ENCODE measurements at regions not wholly inside any gene's neighbourhood (a gene's known extent, or its start where the extent isn't known, plus 50 kb on each side); places are given as distances from the start of the nearest gene placed in this dataset.

DNA sequence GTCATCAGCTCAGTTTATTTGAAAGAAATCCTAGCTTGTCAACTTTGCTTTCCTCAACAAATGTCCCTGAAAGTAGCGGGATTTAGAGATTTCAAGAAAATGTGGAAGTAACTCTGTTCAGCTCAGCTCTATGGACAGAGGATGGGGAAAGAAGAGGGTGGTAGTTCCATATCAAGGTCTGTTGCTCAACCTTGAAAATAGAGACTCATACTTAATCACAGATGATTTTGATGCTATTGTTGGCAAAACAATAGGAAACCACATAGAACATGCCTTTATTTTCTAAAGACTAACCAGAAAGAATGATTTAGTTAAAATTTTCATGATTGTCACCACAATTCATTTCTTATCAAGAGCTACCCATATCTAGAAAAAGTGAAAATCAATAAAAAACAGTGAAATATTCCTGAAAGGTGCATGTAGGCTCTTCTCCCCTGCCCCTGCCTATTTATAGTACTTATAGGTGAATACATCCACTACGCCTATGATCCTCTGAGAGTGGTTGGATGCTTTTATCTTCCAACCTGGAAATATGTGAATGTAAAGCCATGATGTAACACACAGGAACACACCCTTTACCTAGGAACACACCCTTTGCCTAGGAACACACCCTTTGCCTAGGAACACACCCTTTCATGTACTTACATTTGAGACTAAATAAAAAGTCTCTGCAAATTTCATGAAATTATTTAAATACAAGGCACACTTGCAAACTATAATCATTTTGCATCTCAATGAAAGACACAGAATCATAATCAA, 65.8 kb downstream of the ETAA1 start:
- no peaks in the 10 kb centered on the region for H3K27me3 ChIP-seq (replicated peaks)
- no peaks in the 10 kb centered on the region for H3K9me3 ChIP-seq (replicated peaks)
- H3K4me1 ChIP-seq (replicated peaks), result no peaks in the 10 kb centered on the region
- H3K4me3 ChIP-seq, result no peak overlapping the region
- H3K36me3 ChIP-seq, result no peaks in the 10 kb centered on the region
- no peak overlapping the region for H3K27ac ChIP-seq
- DNase-seq (ENCODE audit: low read depth in 1 of 2, low spot score in 2 of 2), result no peak

DNA sequence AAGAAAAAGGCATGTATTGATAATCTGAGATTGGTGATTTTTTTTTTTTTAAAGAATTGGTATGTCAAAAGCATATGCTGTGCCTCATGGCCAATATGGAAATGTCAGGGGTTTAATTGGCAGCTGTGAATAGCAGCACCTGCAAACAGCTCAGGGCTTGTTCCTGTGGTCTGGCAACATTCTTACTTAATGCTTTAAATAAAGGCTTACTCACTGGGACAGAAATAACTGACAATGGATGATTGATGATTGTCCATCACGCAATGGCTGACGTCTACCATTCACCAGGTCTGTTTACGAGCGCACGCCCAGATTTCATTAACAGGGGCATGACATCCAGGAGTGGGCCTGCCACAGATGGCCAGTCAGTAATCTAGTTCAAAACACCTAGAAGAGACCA, 66.7 kb downstream of the ETAA1 start:
- no peak overlapping the region for H3K27ac ChIP-seq
- H3K4me1 ChIP-seq (replicated peaks), result no peaks in the 10 kb centered on the region
- H3K9me3 ChIP-seq (replicated peaks), result no peaks in the 10 kb centered on the region
- no peak for DNase-seq (ENCODE audit: low read depth in 1 of 2, low spot score in 2 of 2)
- no peaks in the 10 kb centered on the region for H3K36me3 ChIP-seq
- H3K27me3 ChIP-seq (replicated peaks), result no peaks in the 10 kb centered on the region
- no peak overlapping the region for H3K4me3 ChIP-seq

DNA sequence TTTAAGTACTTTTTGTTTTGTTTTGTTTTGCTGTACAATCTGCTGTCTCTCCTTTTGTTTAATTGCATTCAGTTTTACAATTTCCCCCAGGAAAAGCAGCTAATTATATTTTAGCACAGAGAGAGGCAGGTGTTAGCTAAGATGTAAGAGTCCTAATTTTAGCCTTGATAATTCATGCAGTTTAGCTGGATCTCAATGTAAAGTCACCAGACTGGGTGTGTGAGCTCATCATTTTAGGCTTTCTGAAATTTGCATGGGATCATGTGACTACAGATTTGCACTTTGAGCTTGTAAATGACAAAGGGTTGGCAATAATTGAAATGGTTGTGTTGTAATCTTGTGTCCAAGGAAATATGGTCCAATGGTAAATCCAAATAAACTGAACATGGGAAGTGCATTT, 68.5 kb downstream of the ETAA1 start:
- no peak overlapping the region for H3K27ac ChIP-seq
- no peaks in the 10 kb centered on the region for H3K9me3 ChIP-seq (replicated peaks)

DNA sequence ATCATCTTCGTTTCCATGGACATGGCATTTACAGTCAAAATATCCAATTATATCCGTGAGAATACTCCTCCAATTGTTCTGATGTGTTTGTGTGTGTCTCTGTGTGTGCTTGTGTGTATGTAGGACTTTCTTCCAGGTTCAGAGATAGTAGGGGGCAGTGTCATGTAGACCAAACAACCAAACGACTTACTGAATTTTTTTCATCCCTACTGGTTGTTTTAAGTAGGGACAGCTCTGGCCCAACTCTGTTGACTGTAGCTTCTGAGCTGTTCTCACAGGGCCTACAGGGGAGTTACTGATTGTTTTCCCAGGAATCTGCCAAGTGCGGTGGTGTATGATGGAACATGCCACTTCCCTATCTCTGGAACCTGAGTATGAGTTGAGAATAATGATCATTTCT, 69.6 kb downstream of the ETAA1 start:
- Histone ChIP-seq H3K27ac (no peak overlapping the region), H3K27me3 (replicated peaks) (no peaks in the 10 kb centered on the region), H3K9me3 (replicated peaks) (no peaks in the 10 kb centered on the region), H3K4me1 (replicated peaks) (peaks cover 6% of the 10 kb centered on the region; the same call in 1 of the 2 replicates), H3K36me3 (no peaks in the 10 kb centered on the region), H3K4me3 (no peak overlapping the region)
- DNase-seq (ENCODE audit: low read depth in 1 of 2, low spot score in 2 of 2), result no peak

More for the DNA sequence above, 68.5 kb downstream of the ETAA1 start:
- Histone ChIP-seq H3K36me3 (no peaks in the 10 kb centered on the region), H3K4me3 (no peak overlapping the region), H3K4me1 (replicated peaks) (no peaks in the 10 kb centered on the region), H3K27me3 (replicated peaks) (no peaks in the 10 kb centered on the region)
- no peak for DNase-seq (ENCODE audit: low read depth in 1 of 2, low spot score in 2 of 2)

DNA sequence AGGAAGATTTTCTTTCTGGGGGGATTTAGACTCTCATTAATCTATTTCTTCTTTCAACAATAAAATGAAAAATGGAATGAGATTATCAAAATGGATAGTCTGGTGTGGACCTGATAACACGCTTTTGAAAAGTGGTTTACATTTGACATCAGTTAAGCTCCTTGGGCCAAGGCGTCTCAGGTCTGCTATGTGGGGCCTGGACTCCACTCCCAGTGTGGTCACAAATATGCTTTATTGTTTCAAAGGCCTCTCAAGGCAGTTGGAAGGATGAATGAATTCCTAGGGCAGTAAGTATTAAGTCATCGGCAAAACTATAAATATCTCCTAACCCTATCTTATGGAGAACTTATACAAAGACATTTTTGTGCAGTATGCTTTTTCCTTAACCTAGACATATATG, 74.5 kb downstream of the ETAA1 start:
- peaks cover 8% of the 10 kb centered on the region; the same call in 1 of the 2 replicates for H3K4me1 ChIP-seq (replicated peaks)

DNA sequence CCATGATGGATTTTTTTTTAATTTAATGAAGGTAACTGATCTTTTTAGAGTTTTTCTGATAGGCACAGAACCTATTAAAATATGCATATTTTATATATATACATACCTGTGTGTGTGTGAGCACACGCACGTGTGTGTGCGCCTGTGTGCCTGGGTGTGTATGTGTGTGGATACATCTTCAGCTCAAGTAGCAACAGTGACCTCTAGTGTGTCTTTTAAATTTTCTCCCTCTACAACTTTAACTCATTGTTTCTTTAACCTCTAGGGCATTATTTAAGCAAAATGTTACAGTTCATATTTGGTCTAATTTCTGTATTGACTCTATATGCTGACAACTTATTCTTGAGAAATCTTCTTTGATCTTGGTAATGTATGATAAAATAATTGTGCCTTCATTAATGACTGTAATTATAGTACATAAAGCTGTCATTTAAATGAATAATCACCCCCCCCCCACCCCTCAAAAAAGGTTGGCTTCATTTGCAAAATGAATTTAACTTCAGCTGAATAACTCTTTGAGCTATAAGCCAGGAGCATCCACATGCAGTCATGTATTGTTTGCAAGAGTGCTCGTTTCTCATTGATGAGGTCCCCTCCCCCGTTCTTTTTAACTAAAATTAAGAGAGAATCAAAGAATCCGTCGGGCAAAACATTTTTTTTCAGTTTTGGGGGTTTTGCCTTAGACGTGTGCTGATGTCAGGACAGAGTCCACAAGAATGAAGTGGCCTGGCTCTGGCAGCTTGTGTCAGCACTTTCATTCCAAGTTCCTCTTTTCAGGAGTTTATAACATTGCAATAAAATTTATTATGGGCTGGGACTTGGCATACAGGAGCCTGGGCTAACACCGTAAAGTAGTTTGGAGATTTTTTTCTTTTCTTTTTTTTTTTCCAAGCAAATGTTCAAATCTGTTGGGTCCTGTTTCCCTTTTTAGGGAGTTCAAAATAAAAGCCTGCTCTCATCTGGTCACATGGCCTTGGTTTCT, 80.0 kb downstream of the ETAA1 start:
- no peaks in the 10 kb centered on the region for H3K36me3 ChIP-seq

More for the DNA sequence above, 74.5 kb downstream of the ETAA1 start:
- no peak for DNase-seq (ENCODE audit: low read depth in 1 of 2, low spot score in 2 of 2)
- H3K27ac ChIP-seq, result no peak overlapping the region
- no peak overlapping the region for H3K4me3 ChIP-seq
- H3K36me3 ChIP-seq, result no peaks in the 10 kb centered on the region
- no peaks in the 10 kb centered on the region for H3K27me3 ChIP-seq (replicated peaks)
- no peaks in the 10 kb centered on the region; the same call in 1 of the 2 replicates for H3K9me3 ChIP-seq (replicated peaks)

DNA sequence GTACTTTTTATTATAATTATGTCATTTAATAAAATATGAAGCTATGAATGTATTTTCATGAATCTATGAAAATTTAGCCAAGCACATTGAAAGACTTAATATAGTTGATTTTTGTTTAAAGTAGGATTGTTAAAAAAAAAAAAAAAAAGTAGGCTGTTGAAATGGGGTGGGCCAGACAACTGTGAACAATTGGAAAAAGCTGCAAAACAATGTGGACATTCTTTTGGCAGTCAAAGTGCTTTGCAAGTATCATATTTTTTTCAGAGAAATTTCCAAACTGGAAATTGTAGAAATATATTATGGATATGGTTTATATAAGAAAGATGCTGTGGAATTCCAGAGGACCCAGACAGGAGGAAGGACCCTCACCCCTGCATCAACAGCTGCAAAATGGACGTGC, 82.1 kb downstream of the ETAA1 start:
- DNase-seq (ENCODE audit: low read depth in 1 of 2, low spot score in 2 of 2), result no peak
- H3K27me3 ChIP-seq (replicated peaks), result no peaks in the 10 kb centered on the region
- no peaks in the 10 kb centered on the region for H3K9me3 ChIP-seq (replicated peaks)
- H3K36me3 ChIP-seq, result no peaks in the 10 kb centered on the region
- no peak overlapping the region for H3K27ac ChIP-seq
- no peaks in the 10 kb centered on the region for H3K4me1 ChIP-seq (replicated peaks)
- no peak overlapping the region for H3K4me3 ChIP-seq

More for the DNA sequence above, 80.0 kb downstream of the ETAA1 start:
- H3K9me3 ChIP-seq (replicated peaks), result no peaks in the 10 kb centered on the region; the same call in 1 of the 2 replicates
- H3K4me3 ChIP-seq, result no peak overlapping the region
- no peaks in the 10 kb centered on the region for H3K4me1 ChIP-seq (replicated peaks)
- no peaks in the 10 kb centered on the region for H3K27me3 ChIP-seq (replicated peaks)
- peak in 1 of 2 experiments; percentile 36 for DNase-seq (ENCODE audit: low read depth in 1 of 2, low spot score in 2 of 2)
- H3K27ac ChIP-seq, result no peak overlapping the region

DNA sequence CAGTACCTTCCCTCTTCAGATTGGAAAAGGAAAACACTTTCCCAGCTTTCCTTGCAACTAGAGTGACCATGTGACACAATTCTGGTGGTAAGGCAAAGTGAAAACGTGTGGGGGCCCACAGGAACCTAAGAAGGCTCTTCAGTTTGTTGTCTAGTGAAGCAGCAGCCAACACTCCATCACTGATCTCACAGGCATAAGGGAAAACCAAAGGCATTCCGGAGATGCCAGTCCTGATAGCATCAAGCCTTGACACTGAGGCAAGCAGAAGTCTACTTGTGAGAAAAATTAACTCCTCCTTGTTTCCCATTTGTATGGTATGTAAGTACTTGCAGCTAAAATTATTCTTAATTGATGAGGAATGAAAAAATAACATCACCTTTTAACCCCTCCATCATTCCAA, 88.3 kb downstream of the ETAA1 start:
- H3K27ac ChIP-seq, result no peak overlapping the region
- H3K9me3 ChIP-seq (replicated peaks), result no peaks in the 10 kb centered on the region; the same call in 1 of the 2 replicates
- H3K36me3 ChIP-seq, result no peaks in the 10 kb centered on the region
- DNase-seq (ENCODE audit: low read depth in 1 of 2, low spot score in 2 of 2), result no peak
- no peaks in the 10 kb centered on the region; the same call in 1 of the 2 replicates for H3K4me1 ChIP-seq (replicated peaks)
- no peak overlapping the region for H3K4me3 ChIP-seq
- no peaks in the 10 kb centered on the region for H3K27me3 ChIP-seq (replicated peaks)

DNA sequence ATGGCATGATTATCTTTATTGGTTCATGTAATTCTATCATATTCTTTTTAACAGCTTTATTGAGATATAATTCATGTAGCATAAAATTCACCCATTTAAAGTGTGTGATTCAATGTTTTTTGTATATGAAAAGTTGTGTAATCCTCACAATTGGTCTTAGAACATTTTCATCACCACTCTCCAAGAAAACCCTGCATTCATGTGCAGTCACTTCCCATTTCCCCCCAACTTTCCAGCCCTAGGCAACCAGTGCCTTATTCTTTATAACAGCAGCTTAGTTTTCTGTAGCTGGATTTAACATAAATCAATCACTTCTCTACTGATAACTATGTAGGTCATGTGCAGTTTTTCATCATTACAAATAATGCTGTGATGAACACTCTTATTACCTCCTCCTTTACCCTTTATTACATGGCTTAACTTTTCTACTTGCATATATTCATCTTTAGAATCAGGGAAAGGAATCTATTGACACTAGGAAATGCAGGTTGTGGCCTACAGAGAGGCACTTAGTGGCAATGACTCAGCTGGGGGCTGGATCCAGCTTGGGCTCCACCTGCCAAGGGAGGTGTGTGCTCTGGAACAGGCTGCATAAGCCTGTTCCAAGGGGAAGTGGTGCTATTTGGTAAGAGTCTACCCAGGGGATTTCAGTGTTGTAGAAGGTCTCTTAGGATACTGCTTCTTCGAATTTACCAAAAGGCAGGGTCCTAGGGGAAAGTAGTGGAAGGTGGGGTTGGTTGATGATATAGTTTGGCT, 89.1 kb downstream of the ETAA1 start:
- no peak overlapping the region for H3K4me3 ChIP-seq
- no peaks in the 10 kb centered on the region for H3K27me3 ChIP-seq (replicated peaks)
- no peaks in the 10 kb centered on the region; the same call in 1 of the 2 replicates for H3K9me3 ChIP-seq (replicated peaks)
- no peaks in the 10 kb centered on the region; the same call in 1 of the 2 replicates for H3K4me1 ChIP-seq (replicated peaks)
- H3K27ac ChIP-seq, result no peak overlapping the region
- DNase-seq (ENCODE audit: low read depth in 1 of 2, low spot score in 2 of 2), result no peak
- H3K36me3 ChIP-seq, result no peaks in the 10 kb centered on the region

DNA sequence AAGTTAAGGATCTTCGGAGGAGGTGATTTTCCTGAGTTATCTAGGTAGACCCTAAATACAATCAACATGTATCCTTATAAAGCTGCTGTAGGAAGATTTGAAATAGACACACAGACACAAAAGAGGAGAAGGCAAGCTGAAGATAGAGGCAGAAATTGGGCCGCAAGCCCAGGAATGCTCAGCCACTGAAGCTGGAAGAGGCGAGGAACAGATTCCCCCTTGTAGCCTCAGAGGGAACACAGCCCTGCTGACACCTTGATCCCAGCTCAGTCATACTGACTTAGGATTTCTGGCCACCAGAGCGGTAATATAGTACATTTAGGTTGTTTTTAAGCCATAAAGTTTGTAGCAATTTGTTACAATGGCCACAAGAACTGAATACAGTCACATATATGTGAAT, 90.9 kb downstream of the ETAA1 start:
- no peak for DNase-seq (ENCODE audit: low read depth in 1 of 2, low spot score in 2 of 2)
- Histone ChIP-seq H3K9me3 (replicated peaks) (no peaks in the 10 kb centered on the region; the same call in 1 of the 2 replicates), H3K27ac (no peak overlapping the region), H3K36me3 (no peaks in the 10 kb centered on the region), H3K27me3 (replicated peaks) (no peaks in the 10 kb centered on the region), H3K4me1 (replicated peaks) (no peaks in the 10 kb centered on the region; the same call in 1 of the 2 replicates), H3K4me3 (no peak overlapping the region)

DNA sequence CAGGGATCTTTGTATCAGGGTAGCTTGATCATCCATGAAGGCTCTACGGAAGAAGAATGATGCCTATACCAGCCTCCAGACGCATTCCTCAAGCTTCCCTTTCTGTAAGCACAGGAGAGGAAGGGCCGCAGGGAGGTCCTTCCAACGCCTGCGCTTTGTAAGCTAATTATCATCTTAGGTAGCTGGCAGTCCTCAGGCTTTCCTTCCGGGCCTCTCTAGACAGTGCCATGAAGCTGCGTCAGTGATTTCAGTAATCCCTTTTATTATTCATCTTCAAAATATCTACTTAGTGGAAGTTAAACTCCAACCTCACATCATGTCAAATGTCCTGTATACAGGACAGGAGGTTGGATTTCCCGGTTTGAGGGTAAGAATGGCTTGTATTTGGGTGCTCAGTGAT, 92.3 kb downstream of the ETAA1 start:
- Histone ChIP-seq H3K27me3 (replicated peaks) (no peaks in the 10 kb centered on the region), H3K36me3 (no peaks in the 10 kb centered on the region), H3K4me3 (no peak overlapping the region), H3K4me1 (replicated peaks) (no peaks in the 10 kb centered on the region; the same call in 1 of the 2 replicates), H3K27ac (no peak overlapping the region), H3K9me3 (replicated peaks) (no peaks in the 10 kb centered on the region; the same call in 1 of the 2 replicates)
- no peak for DNase-seq (ENCODE audit: low read depth in 1 of 2, low spot score in 2 of 2)

DNA sequence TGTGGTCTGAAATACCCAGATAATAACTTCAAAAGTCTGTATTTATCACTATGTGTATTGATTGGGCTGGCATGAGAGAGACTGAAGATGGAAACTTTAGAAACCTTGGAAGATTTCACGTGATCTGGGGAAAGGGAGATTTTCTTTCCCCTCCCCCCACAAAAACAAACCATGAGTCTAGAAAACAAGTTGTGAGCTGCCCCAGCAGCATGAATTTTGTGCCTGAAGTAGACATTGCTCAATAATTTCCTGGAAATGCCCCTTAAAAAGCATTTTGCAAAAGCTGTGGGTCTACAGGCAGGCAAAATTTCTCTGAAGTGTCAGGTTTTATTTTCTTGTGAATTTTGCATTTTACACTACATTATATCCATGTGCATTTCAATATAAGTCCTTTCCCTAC, 101.8 kb downstream of the ETAA1 start:
- no peaks in the 10 kb centered on the region for H3K27me3 ChIP-seq (replicated peaks)
- no peaks in the 10 kb centered on the region for H3K36me3 ChIP-seq
- no peak overlapping the region for H3K4me3 ChIP-seq
- peaks cover 12% of the 10 kb centered on the region for H3K4me1 ChIP-seq (replicated peaks)
- H3K27ac ChIP-seq, result no peak overlapping the region
- DNase-seq (ENCODE audit: low read depth in 1 of 2, low spot score in 2 of 2), result no peak
- no peaks in the 10 kb centered on the region for H3K9me3 ChIP-seq (replicated peaks)

DNA sequence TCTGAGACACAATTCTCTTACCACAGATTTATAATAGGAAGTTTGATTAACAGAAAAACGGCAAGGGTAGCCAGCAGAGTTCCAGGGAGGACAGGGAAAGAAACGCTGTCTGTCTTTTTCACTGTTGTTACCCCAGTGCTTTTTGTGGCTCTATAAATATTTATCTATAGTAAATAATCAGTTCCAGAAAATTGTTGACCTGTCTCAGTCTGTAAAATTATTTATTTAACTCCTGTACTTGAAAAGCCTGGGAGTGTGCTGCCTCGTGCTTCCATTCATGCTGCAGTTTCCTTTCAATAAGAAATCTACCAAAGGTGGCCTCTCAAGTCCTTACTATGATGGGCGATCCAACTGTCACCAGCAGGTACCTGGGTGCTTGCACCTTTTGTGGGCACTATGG, 102.9 kb downstream of the ETAA1 start:
- no peaks in the 10 kb centered on the region for H3K9me3 ChIP-seq (replicated peaks)
- peaks cover 12% of the 10 kb centered on the region for H3K4me1 ChIP-seq (replicated peaks)
- no peak for DNase-seq (ENCODE audit: low read depth in 1 of 2, low spot score in 2 of 2)
- no peak overlapping the region for H3K27ac ChIP-seq
- no peaks in the 10 kb centered on the region for H3K27me3 ChIP-seq (replicated peaks)
- H3K4me3 ChIP-seq, result no peak overlapping the region
- H3K36me3 ChIP-seq, result no peaks in the 10 kb centered on the region

Measured in SJSA1 (cell line).